Endodermal cell (in vitro differentiated cells): ENCODE measurements at regions not wholly inside any gene's neighbourhood (a gene's known extent, or its start where the extent isn't known, plus 50 kb on each side); places are given as distances from the start of the nearest gene placed in this dataset.

Source experiments
- DNase-seq: peaks from one replicate; pipeline ENCODE4 v3.0.0-alpha.2; 2017
- H3K27ac ChIP-seq: 2 replicates; pipeline ENCODE4 v1.5.1; 2013; ENCODE audit warnings: mild to moderate bottlenecking, low read depth, low read length, moderate library complexity
- H3K27me3 ChIP-seq: 2 replicates; pipeline ENCODE4 v1.6.1; 2013; ENCODE audit warnings: mild to moderate bottlenecking, low read length, moderate library complexity; ENCODE audit not compliant: insufficient read depth, control insufficient read depth, poor library complexity, severe bottlenecking
- H3K36me3 ChIP-seq: 2 replicates; pipeline ENCODE4 v1.7.0; 2013; ENCODE audit warnings: mild to moderate bottlenecking, low read length, moderate library complexity; ENCODE audit not compliant: control insufficient read depth, insufficient read depth
- H3K4me1 ChIP-seq: one replicate; pipeline ENCODE4 v1.7.0; 2013; ENCODE audit warnings: low read length; ENCODE audit not compliant: control insufficient read depth, insufficient read depth
- H3K4me3 ChIP-seq: 2 replicates; pipeline ENCODE4 v1.5.1; 2013; ENCODE audit warnings: mild to moderate bottlenecking, low read length, moderate library complexity
- H3K9ac ChIP-seq: 2 replicates; pipeline ENCODE4 v1.6.1; 2013; ENCODE audit warnings: mild to moderate bottlenecking, low read length, moderate library complexity; ENCODE audit not compliant: poor library complexity, severe bottlenecking; ENCODE audit errors: extremely low read depth
- H3K9me3 ChIP-seq: 2 replicates; pipeline ENCODE4 v1.6.1; 2013; ENCODE audit warnings: mild to moderate bottlenecking, low read length, moderate library complexity; ENCODE audit not compliant: control insufficient read depth
- H3K27ac Mint-ChIP-seq: 2 replicates; pipeline ENCODE4 v1.8.0; 2020; ENCODE audit warnings: mixed read lengths
- H3K27me3 Mint-ChIP-seq: 2 replicates; pipeline ENCODE4 v1.8.0; 2021; ENCODE audit warnings: mild to moderate bottlenecking, mixed read lengths; ENCODE audit not compliant: insufficient read depth
- H3K36me3 Mint-ChIP-seq: 2 replicates; pipeline ENCODE4 v1.8.0; 2020; ENCODE audit warnings: low read depth, mixed read lengths
- H3K4me1 Mint-ChIP-seq: 2 replicates; pipeline ENCODE4 v1.8.0; 2020; ENCODE audit warnings: mixed read lengths
- H3K4me3 Mint-ChIP-seq: 2 replicates; pipeline ENCODE4 v1.8.0; 2020; ENCODE audit warnings: mild to moderate bottlenecking, moderate library complexity, mixed read lengths
- H3K9me3 Mint-ChIP-seq: 2 replicates; pipeline ENCODE4 v1.8.0; 2020; ENCODE audit warnings: mild to moderate bottlenecking, mixed read lengths
- CTCF ChIP-seq: fragments of 200-600 bp; sonication (generic); conservative IDR thresholded peaks from 2 replicates; pipeline ENCODE4 v1.5.0; 2021; ENCODE audit warnings: antibody characterized with exemption, mild to moderate bottlenecking
- WGBS, 2 experiments: methylation state at CpG; one replicate each; pipeline versions ENCODE4 v1.1.5 to v1.1.7; 2013; ENCODE audit warnings: missing lambda C conversion rate in 2 of 2, mixed read lengths in 1 of 2; ENCODE audit not compliant: insufficient coverage in 1 of 2, insufficient read length in 1 of 2; 5-methylcytosine and 5-hydroxymethylcytosine counted together

GRCh38 chr17:36672403-36672918 lies 71.1 kb downstream of the MRM1 start:
- Histone ChIP-seq H3K9ac (no peak overlapping the region), H3K27me3 (no peaks in the 10 kb centered on the region), H3K9me3 (no peaks in the 10 kb centered on the region), H3K4me3 (no peak overlapping the region), H3K27ac (no peak overlapping the region), H3K36me3 (no peaks in the 10 kb centered on the region), H3K4me1 (no peaks in the 10 kb centered on the region)
- Mint-ChIP-seq H3K27ac (no peak overlapping the region), H3K27me3 (no peaks in the 10 kb centered on the region), H3K9me3 (no peaks in the 10 kb centered on the region), H3K4me1 (peaks cover 2% of the 10 kb centered on the region), H3K4me3 (no peak overlapping the region), H3K36me3 (no peaks in the 10 kb centered on the region)
- no peak for DNase-seq
- 85 to 95% methylated on average over 4 to 7 of the region's 7 CpGs for WGBS, 2 experiments
- TF ChIP-seq CTCF, result no peak

GRCh38 chr17:36673068-36673467 lies 71.7 kb downstream of the MRM1 start:
- Mint-ChIP-seq H3K9me3 (no peaks in the 10 kb centered on the region), H3K27ac (no peak overlapping the region), H3K4me1 (peaks cover 2% of the 10 kb centered on the region), H3K4me3 (no peak overlapping the region), H3K27me3 (no peaks in the 10 kb centered on the region), H3K36me3 (no peaks in the 10 kb centered on the region)
- H3K4me3 ChIP-seq, result no peak overlapping the region
- no peak overlapping the region for H3K9ac ChIP-seq
- WGBS, 2 experiments, result 89 to 90% methylated on average over 2 to 5 of the region's 5 CpGs
- H3K27ac ChIP-seq, result no peak overlapping the region
- TF ChIP-seq CTCF, result no peak
- H3K9me3 ChIP-seq, result no peaks in the 10 kb centered on the region
- H3K27me3 ChIP-seq, result no peaks in the 10 kb centered on the region
- DNase-seq, result no peak
- H3K36me3 ChIP-seq, result no peaks in the 10 kb centered on the region
- no peaks in the 10 kb centered on the region for H3K4me1 ChIP-seq

- 95 to 96% methylated on average over 4 to 7 of the region's 7 CpGs for WGBS, 2 experiments
These were observed 72.4 kb downstream of the MRM1 start for GRCh38 chr17:36673637-36674277.

More at GRCh38 chr17:36673637-36674277, 72.4 kb downstream of the MRM1 start:
- H3K27me3 Mint-ChIP-seq, result no peaks in the 10 kb centered on the region
- no peaks in the 10 kb centered on the region for H3K4me1 ChIP-seq
- H3K4me3 Mint-ChIP-seq, result no peak overlapping the region
- no peaks in the 10 kb centered on the region for H3K9me3 Mint-ChIP-seq
- no peaks in the 10 kb centered on the region for H3K27me3 ChIP-seq
- H3K36me3 ChIP-seq, result no peaks in the 10 kb centered on the region
- no peak for TF ChIP-seq CTCF
- H3K36me3 Mint-ChIP-seq, result no peaks in the 10 kb centered on the region
- H3K27ac Mint-ChIP-seq, result no peak overlapping the region
- peaks cover 2% of the 10 kb centered on the region for H3K4me1 Mint-ChIP-seq
- no peak overlapping the region for H3K4me3 ChIP-seq
- DNase-seq, result no peak
- no peak overlapping the region for H3K27ac ChIP-seq
- H3K9ac ChIP-seq, result no peak overlapping the region
- no peaks in the 10 kb centered on the region for H3K9me3 ChIP-seq
